ENCODE measurements at regions not wholly inside any gene's neighbourhood (a gene's known extent, or its start where the extent isn't known, plus 50 kb on each side); places are given as distances from the start of the nearest gene placed in this dataset.

DNA sequence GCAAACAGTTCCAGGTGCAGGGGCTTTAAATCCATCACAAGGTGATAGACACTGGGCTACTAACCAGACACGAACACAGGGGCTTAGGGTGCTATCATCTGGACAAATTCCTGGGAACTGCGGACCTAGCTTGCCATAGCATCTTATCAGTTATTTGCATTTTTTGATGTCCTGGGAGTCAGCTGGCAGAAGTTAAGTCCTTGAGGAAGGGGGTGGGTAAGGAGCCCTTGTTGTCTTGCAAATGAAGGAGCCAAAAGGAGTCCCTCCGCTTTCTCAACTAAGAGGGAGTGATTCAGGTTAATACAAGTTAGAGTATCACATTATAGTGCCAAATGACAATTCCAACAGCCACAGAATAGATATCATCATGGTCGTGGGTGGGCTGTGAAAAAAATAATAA, 108.9 kb downstream of the NPAP1 start:
- H4K8ac ChIP-seq (replicated peaks; ENCODE audit: insufficient read length, low read depth, low read length) = no peak overlapping the region
- no peak overlapping the region for H3K9ac ChIP-seq (ENCODE audit: extremely low read depth, insufficient read length, low read length)
- H3K27me3 Mint-ChIP-seq (ENCODE audit: low read depth) = no peaks in the 10 kb centered on the region
- no peak overlapping the region for H4K91ac ChIP-seq (ENCODE audit: insufficient read length, low read depth, low read length)
- TF ChIP-seq, protein P1, sequence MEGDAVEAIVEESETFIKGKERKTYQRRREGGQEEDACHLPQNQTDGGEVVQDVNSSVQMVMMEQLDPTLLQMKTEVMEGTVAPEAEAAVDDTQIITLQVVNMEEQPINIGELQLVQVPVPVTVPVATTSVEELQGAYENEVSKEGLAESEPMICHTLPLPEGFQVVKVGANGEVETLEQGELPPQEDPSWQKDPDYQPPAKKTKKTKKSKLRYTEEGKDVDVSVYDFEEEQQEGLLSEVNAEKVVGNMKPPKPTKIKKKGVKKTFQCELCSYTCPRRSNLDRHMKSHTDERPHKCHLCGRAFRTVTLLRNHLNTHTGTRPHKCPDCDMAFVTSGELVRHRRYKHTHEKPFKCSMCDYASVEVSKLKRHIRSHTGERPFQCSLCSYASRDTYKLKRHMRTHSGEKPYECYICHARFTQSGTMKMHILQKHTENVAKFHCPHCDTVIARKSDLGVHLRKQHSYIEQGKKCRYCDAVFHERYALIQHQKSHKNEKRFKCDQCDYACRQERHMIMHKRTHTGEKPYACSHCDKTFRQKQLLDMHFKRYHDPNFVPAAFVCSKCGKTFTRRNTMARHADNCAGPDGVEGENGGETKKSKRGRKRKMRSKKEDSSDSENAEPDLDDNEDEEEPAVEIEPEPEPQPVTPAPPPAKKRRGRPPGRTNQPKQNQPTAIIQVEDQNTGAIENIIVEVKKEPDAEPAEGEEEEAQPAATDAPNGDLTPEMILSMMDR (conservative IDR thresholded peaks at IDR 0.05) = no peak
- H3K23me2 ChIP-seq (ENCODE audit: insufficient read length, low read depth, low read length, poor library complexity, severe bottlenecking) = no peaks in the 10 kb centered on the region
- no peak overlapping the region for H3K14ac ChIP-seq (ENCODE audit: insufficient read depth, low read length)
- H3K79me1 ChIP-seq (ENCODE audit: insufficient read depth, low read depth, low read length, poor library complexity, severe bottlenecking) = no peaks in the 10 kb centered on the region
- no peak overlapping the region for H3K4ac ChIP-seq (ENCODE audit: low read depth, low read length)
- H3K79me2 ChIP-seq (ENCODE audit: insufficient read depth, low read length) = no peaks in the 10 kb centered on the region
- H4K20me1 ChIP-seq (ENCODE audit: control insufficient read depth, insufficient read depth, insufficient read length) = no peaks in the 10 kb centered on the region
- H3K4me1 ChIP-seq (ENCODE audit: insufficient read depth, low read length) = 0 out of 2 replicates have a peak, but pooled peaks cover 2% of the 10 kb centered on the region
- no peak overlapping the region for H3K56ac ChIP-seq (ENCODE audit: insufficient read length, low read depth, low read length)
- WGBS (ENCODE audit: extremely low coverage, insufficient read length, low lambda C conversion rate) = no CpG with 5 or more reads among the region's 4 CpGs
- H4K5ac ChIP-seq (ENCODE audit: insufficient read length, low read depth, low read length) = no peak overlapping the region
- H3K36me3 Mint-ChIP-seq (ENCODE audit: insufficient read depth in 1 of 3, low read depth in 3 of 3) = peaks cover 5 to 18% (median 14%) of the 10 kb centered on the region in 3 experiments; a peak in 6 of 7 replicates
- H2AK5ac ChIP-seq (ENCODE audit: insufficient read length, low read length) = no peak overlapping the region
- no peak overlapping the region for H2BK12ac ChIP-seq (ENCODE audit: insufficient read length, low read depth, low read length)
- peaks cover 62 to 75% of the 10 kb centered on the region in 2 experiments for H3K9me3 Mint-ChIP-seq
- no peaks in the 10 kb centered on the region for H3K27me3 ChIP-seq (ENCODE audit: insufficient read depth, low read length)
- H2BK120ac ChIP-seq (ENCODE audit: low read depth, low read length, poor library complexity, severe bottlenecking) = no peak overlapping the region
- no peak for DNase-seq
- no peak overlapping the region for H2BK15ac ChIP-seq (ENCODE audit: low read depth, low read length)
- no peak overlapping the region for H3T11ph ChIP-seq (ENCODE audit: low read length)
- H3K9me3 ChIP-seq (ENCODE audit: control insufficient read depth, low read depth, low read length) = peaks cover 17% of the 10 kb centered on the region
- no peak overlapping the region for H3K23ac ChIP-seq (ENCODE audit: insufficient read length, low read depth, low read length)
- no peak overlapping the region for H2AFZ ChIP-seq (ENCODE audit: low read length)
- no peak overlapping the region for H3K4me2 ChIP-seq (ENCODE audit: insufficient read depth, insufficient read length, low read length)
- no peak overlapping the region for H2BK5ac ChIP-seq (ENCODE audit: insufficient read length, low read length)
- H3K27ac ChIP-seq (ENCODE audit: insufficient read length, low read depth, low read length) = no peak overlapping the region
- H3K4me1 Mint-ChIP-seq = peaks cover 18 to 24% of the 10 kb centered on the region in 2 experiments
- no peak overlapping the region for H3K27ac Mint-ChIP-seq
- H2BK20ac ChIP-seq (ENCODE audit: low read depth, low read length, poor library complexity, severe bottlenecking) = no peak overlapping the region
- H3K4me3 Mint-ChIP-seq = no peak overlapping the region
- no peak overlapping the region for H3K18ac ChIP-seq (ENCODE audit: insufficient read length, low read depth, low read length)

Measured in H9 (cell line).